MM.1S (cell line): ENCODE measurements at regions not wholly inside any gene's neighbourhood (a gene's known extent, or its start where the extent isn't known, plus 50 kb on each side); places are given as distances from the start of the nearest gene placed in this dataset.
"Not testable (repeated sequence)": the region's sequence is repeated elsewhere in the genome, so short reads cannot be mapped to it uniquely, and the experiment has no call there.

Experiments used
- DNase-seq: peaks from one replicate; pipeline ENCODE4 v3.0.0-alpha.2; 2015
- H2AFZ ChIP-seq: fragments of 300-600 bp; sonication (generic); 2 replicates; pipeline ENCODE4 v1.6.0; 2016; ENCODE audit warnings: antibody characterized with exemption, low read length
- H3F3A ChIP-seq: fragments of 300-600 bp; sonication (generic); 2 replicates; pipeline ENCODE4 v1.6.1; 2016; ENCODE audit warnings: mild to moderate bottlenecking, antibody characterized with exemption, low read length, moderate library complexity, mixed read lengths; ENCODE audit not compliant: insufficient read depth
- H3K27ac ChIP-seq: fragments of 300-600 bp; sonication (generic); 2 replicates; pipeline ENCODE4 v1.5.1; 2016; ENCODE audit warnings: mild to moderate bottlenecking, low read length
- H3K27me3 ChIP-seq: fragments of 300-600 bp; sonication (generic); replicated peaks from 2 replicates; pipeline ENCODE4 v1.6.0; 2016; ENCODE audit warnings: low read length; ENCODE audit not compliant: insufficient read depth
- H3K36me3 ChIP-seq: fragments of 300-600 bp; sonication (generic); replicated peaks from 2 replicates; pipeline ENCODE4 v1.6.1; 2016; ENCODE audit warnings: mild to moderate bottlenecking, low read length, mixed read lengths; ENCODE audit not compliant: insufficient read depth
- H3K4me1 ChIP-seq: fragments of 300-600 bp; sonication (generic); 2 replicates; pipeline ENCODE4 v1.6.1; 2016; ENCODE audit warnings: low read length, mixed read lengths
- H3K4me2 ChIP-seq: fragments of 300-600 bp; sonication (generic); 2 replicates; pipeline ENCODE4 v1.6.0; 2016; ENCODE audit warnings: low read depth, low read length
- H3K4me3 ChIP-seq: fragments of 300-600 bp; sonication (generic); 2 replicates; pipeline ENCODE4 v1.5.1; 2016; ENCODE audit warnings: low read length, mixed read lengths
- H3K79me2 ChIP-seq: fragments of 300-600 bp; sonication (generic); 2 replicates; pipeline ENCODE4 v1.6.1; 2016; ENCODE audit warnings: mixed run types, low read length, mixed read lengths
- H3K9ac ChIP-seq: fragments of 300-600 bp; sonication (generic); 2 replicates; pipeline ENCODE4 v1.6.1; 2016; ENCODE audit warnings: low read length, mixed read lengths
- H3K9me2 ChIP-seq: fragments of 300-600 bp; sonication (generic); replicated peaks from 2 replicates; pipeline ENCODE4 v1.6.1; 2016; ENCODE audit warnings: mild to moderate bottlenecking, low read length, mixed read lengths; ENCODE audit not compliant: insufficient read depth
- H3K9me3 ChIP-seq: fragments of 300-600 bp; sonication (generic); replicated peaks from 2 replicates; pipeline ENCODE4 v1.6.1; 2016; ENCODE audit warnings: mild to moderate bottlenecking, low read length, mixed read lengths; ENCODE audit not compliant: insufficient read depth
- H4K20me1 ChIP-seq: fragments of 300-600 bp; sonication (generic); 2 replicates; pipeline ENCODE4 v1.6.1; 2016; ENCODE audit warnings: mild to moderate bottlenecking, low read length, moderate library complexity, mixed read lengths; ENCODE audit not compliant: insufficient read depth
- EZH2 ChIP-seq: fragments of 300-600 bp; sonication (generic); optimal IDR thresholded peaks from 2 replicates; pipeline ENCODE3; 2017; ENCODE audit warnings: low read depth, mild to moderate bottlenecking, antibody characterized with exemption, low read length, mixed read lengths
- EZH2phosphoT487 ChIP-seq: fragments of 300-600 bp; sonication (generic); IDR thresholded peaks from 2 replicates; pipeline ENCODE4 v1.6.1; 2018; ENCODE audit warnings: antibody characterized with exemption, low read length
- TF ChIP-seq, protein P1 (sequence below): fragments of 300-600 bp; sonication (generic); IDR thresholded peaks from 2 replicates; pipeline ENCODE4 v1.5.1; 2016; ENCODE audit warnings: antibody characterized with exemption, low read length, mixed read lengths

GRCh38 chr4:60724623-60725022, 475.5 kb upstream of the ADGRL3 start:
- Histone ChIP-seq H3K9me3 (no peaks in the 10 kb centered on the region), H3K9me2 (no peaks in the 10 kb centered on the region), H3K4me1 (no peaks in the 10 kb centered on the region), H3K4me3 (no peak overlapping the region), H3K9ac (no peak overlapping the region), H3K4me2 (no peak overlapping the region), H4K20me1 (no peaks in the 10 kb centered on the region), H3K36me3 (no peaks in the 10 kb centered on the region), H3K79me2 (no peaks in the 10 kb centered on the region), H3K27ac (no peak overlapping the region), H2AFZ (no peak overlapping the region), H3K27me3 (no peaks in the 10 kb centered on the region), H3F3A (no peaks in the 10 kb centered on the region)
- TF ChIP-seq EZH2phosphoT487 (no peak), EZH2 (no peak)
- TF ChIP-seq, protein P1, sequence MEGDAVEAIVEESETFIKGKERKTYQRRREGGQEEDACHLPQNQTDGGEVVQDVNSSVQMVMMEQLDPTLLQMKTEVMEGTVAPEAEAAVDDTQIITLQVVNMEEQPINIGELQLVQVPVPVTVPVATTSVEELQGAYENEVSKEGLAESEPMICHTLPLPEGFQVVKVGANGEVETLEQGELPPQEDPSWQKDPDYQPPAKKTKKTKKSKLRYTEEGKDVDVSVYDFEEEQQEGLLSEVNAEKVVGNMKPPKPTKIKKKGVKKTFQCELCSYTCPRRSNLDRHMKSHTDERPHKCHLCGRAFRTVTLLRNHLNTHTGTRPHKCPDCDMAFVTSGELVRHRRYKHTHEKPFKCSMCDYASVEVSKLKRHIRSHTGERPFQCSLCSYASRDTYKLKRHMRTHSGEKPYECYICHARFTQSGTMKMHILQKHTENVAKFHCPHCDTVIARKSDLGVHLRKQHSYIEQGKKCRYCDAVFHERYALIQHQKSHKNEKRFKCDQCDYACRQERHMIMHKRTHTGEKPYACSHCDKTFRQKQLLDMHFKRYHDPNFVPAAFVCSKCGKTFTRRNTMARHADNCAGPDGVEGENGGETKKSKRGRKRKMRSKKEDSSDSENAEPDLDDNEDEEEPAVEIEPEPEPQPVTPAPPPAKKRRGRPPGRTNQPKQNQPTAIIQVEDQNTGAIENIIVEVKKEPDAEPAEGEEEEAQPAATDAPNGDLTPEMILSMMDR, result no peak
- DNase-seq, result no peak

GRCh38 chr4:60726779-60727178, 473.3 kb upstream of the ADGRL3 start:
- no peak for TF ChIP-seq EZH2phosphoT487
- TF ChIP-seq, protein P1, result no peak
- no peak for TF ChIP-seq EZH2

GRCh38 chr4:60729194-60729593, 470.9 kb upstream of the ADGRL3 start:
- TF ChIP-seq EZH2 (no peak), EZH2phosphoT487 (no peak)
- TF ChIP-seq, protein P1, result no peak
- H3K79me2 ChIP-seq, result no peaks in the 10 kb centered on the region

More at GRCh38 chr4:60726779-60727178, 473.3 kb upstream of the ADGRL3 start:
- Histone ChIP-seq H3K27ac (no peak overlapping the region), H3K79me2 (no peaks in the 10 kb centered on the region), H3K9ac (no peak overlapping the region), H3K4me1 (no peaks in the 10 kb centered on the region), H3K27me3 (no peaks in the 10 kb centered on the region), H3F3A (no peaks in the 10 kb centered on the region), H3K9me3 (no peaks in the 10 kb centered on the region), H3K4me3 (no peak overlapping the region), H2AFZ (no peak overlapping the region), H4K20me1 (no peaks in the 10 kb centered on the region), H3K36me3 (no peaks in the 10 kb centered on the region), H3K4me2 (no peak overlapping the region), H3K9me2 (no peaks in the 10 kb centered on the region)
- DNase-seq, result no peak

GRCh38 chr4:60729764-60730163, 470.4 kb upstream of the ADGRL3 start:
- not testable (repeated sequence) for H3K4me2 ChIP-seq, H3K27ac ChIP-seq, H3K9me3 ChIP-seq, H3F3A ChIP-seq, H3K4me3 ChIP-seq, H3K36me3 ChIP-seq, H3K27me3 ChIP-seq, DNase-seq, H3K4me1 ChIP-seq, H3K9me2 ChIP-seq, H3K79me2 ChIP-seq, H2AFZ ChIP-seq, H3K9ac ChIP-seq, H4K20me1 ChIP-seq

More at GRCh38 chr4:60729194-60729593, 470.9 kb upstream of the ADGRL3 start:
- H3K9me2 ChIP-seq, result no peaks in the 10 kb centered on the region
- H2AFZ ChIP-seq, result no peak overlapping the region
- H3K27ac ChIP-seq, result no peak overlapping the region
- H3K9ac ChIP-seq, result no peak overlapping the region
- no peak overlapping the region for H3K4me3 ChIP-seq
- H3K27me3 ChIP-seq, result no peaks in the 10 kb centered on the region
- no peaks in the 10 kb centered on the region for H3F3A ChIP-seq
- no peaks in the 10 kb centered on the region for H3K36me3 ChIP-seq
- H4K20me1 ChIP-seq, result no peaks in the 10 kb centered on the region
- DNase-seq, result no peak
- H3K9me3 ChIP-seq, result no peaks in the 10 kb centered on the region
- H3K4me2 ChIP-seq, result no peak overlapping the region
- no peaks in the 10 kb centered on the region for H3K4me1 ChIP-seq
